ENCODE measurements at regions not wholly inside any gene's neighbourhood (a gene's known extent, or its start where the extent isn't known, plus 50 kb on each side); places are given as distances from the start of the nearest gene placed in this dataset.

DNA sequence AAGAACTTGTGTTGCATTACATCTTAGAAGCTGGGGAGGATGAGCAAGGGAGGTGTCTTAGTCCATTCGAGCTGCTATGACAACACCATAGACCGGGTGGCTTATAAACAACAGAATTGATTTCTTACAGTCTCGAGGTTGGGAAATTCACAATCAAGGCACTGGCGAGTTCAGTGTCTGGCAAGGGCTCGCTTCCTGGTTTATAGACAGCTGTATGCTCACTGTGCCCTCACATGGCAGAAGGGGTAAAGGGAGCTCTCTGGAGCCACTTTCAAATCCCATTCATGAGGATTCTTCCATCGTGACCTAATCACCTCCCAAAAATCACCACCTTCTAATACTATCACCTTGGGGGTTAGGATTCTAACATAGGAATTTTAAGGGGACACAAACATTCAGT is 150.0 kb upstream of the NECTIN1 start:
- TF ChIP-seq, protein P1, sequence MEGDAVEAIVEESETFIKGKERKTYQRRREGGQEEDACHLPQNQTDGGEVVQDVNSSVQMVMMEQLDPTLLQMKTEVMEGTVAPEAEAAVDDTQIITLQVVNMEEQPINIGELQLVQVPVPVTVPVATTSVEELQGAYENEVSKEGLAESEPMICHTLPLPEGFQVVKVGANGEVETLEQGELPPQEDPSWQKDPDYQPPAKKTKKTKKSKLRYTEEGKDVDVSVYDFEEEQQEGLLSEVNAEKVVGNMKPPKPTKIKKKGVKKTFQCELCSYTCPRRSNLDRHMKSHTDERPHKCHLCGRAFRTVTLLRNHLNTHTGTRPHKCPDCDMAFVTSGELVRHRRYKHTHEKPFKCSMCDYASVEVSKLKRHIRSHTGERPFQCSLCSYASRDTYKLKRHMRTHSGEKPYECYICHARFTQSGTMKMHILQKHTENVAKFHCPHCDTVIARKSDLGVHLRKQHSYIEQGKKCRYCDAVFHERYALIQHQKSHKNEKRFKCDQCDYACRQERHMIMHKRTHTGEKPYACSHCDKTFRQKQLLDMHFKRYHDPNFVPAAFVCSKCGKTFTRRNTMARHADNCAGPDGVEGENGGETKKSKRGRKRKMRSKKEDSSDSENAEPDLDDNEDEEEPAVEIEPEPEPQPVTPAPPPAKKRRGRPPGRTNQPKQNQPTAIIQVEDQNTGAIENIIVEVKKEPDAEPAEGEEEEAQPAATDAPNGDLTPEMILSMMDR (IDR thresholded peaks at IDR 0.05; ENCODE audit: poor library complexity, severe bottlenecking) = no peak
- TF ChIP-seq EZH2 (IDR thresholded peaks at IDR 0.05; ENCODE audit: borderline replicate concordance, insufficient read depth, low read length, poor library complexity, severe bottlenecking) (no peak), EP300 (conservative IDR thresholded peaks at IDR 0.05; ENCODE audit: poor library complexity, severe bottlenecking) (no peak), TAF1 (IDR thresholded peaks at IDR 0.05; ENCODE audit: low read depth) (no peak), POLR2AphosphoS5 (IDR thresholded peaks at IDR 0.05) (no peak), RAD21 (conservative IDR thresholded peaks at IDR 0.05) (no peak), SMC3 (conservative IDR thresholded peaks at IDR 0.05; ENCODE audit: poor library complexity) (no peak), MXI1 (conservative IDR thresholded peaks at IDR 0.05; ENCODE audit: poor library complexity, severe bottlenecking) (no peak)
- TF ChIP-seq, protein P2, sequence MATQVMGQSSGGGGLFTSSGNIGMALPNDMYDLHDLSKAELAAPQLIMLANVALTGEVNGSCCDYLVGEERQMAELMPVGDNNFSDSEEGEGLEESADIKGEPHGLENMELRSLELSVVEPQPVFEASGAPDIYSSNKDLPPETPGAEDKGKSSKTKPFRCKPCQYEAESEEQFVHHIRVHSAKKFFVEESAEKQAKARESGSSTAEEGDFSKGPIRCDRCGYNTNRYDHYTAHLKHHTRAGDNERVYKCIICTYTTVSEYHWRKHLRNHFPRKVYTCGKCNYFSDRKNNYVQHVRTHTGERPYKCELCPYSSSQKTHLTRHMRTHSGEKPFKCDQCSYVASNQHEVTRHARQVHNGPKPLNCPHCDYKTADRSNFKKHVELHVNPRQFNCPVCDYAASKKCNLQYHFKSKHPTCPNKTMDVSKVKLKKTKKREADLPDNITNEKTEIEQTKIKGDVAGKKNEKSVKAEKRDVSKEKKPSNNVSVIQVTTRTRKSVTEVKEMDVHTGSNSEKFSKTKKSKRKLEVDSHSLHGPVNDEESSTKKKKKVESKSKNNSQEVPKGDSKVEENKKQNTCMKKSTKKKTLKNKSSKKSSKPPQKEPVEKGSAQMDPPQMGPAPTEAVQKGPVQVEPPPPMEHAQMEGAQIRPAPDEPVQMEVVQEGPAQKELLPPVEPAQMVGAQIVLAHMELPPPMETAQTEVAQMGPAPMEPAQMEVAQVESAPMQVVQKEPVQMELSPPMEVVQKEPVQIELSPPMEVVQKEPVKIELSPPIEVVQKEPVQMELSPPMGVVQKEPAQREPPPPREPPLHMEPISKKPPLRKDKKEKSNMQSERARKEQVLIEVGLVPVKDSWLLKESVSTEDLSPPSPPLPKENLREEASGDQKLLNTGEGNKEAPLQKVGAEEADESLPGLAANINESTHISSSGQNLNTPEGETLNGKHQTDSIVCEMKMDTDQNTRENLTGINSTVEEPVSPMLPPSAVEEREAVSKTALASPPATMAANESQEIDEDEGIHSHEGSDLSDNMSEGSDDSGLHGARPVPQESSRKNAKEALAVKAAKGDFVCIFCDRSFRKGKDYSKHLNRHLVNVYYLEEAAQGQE (IDR thresholded peaks at IDR 0.05; ENCODE audit: borderline replicate concordance) = no peak
